ENCODE measurements at regions not wholly inside any gene's neighbourhood (a gene's known extent, or its start where the extent isn't known, plus 50 kb on each side); places are given as distances from the start of the nearest gene placed in this dataset.
"Not testable (repeated sequence)": the region's sequence is repeated elsewhere in the genome, so short reads cannot be mapped to it uniquely, and the experiment has no call there.

- DNase-seq (ENCODE audit: extremely low spot score in 2 of 2); intact Hi-C loops (cut with DNase I); H3K27ac ChIP-seq: not testable (repeated sequence)
These were observed 405.4 kb downstream of the ZNF33B start for GRCh38 chr10:42232955-42233354.

GRCh38 chr10:42230812-42231211 is 407.6 kb downstream of the ZNF33B start:
- H3K27ac ChIP-seq; H3K4me3 ChIP-seq; H3K4me1 ChIP-seq; H3K27me3 ChIP-seq; DNase-seq (ENCODE audit: extremely low spot score in 2 of 2); intact Hi-C loops (cut with DNase I); H3K9me3 ChIP-seq; H3K36me3 ChIP-seq: not testable (repeated sequence)

More at GRCh38 chr10:42232955-42233354, 405.4 kb downstream of the ZNF33B start:
- not testable (repeated sequence) for H3K36me3 ChIP-seq, H3K4me1 ChIP-seq, H3K4me3 ChIP-seq, H3K27me3 ChIP-seq, H3K9me3 ChIP-seq

- H3K36me3 ChIP-seq; DNase-seq (ENCODE audit: extremely low spot score in 2 of 2); H3K27me3 ChIP-seq; H3K9me3 ChIP-seq; H3K27ac ChIP-seq; intact Hi-C loops (cut with DNase I); H3K4me3 ChIP-seq; H3K4me1 ChIP-seq: not testable (repeated sequence)
These were observed 408.3 kb downstream of the ZNF33B start for GRCh38 chr10:42230115-42230514.

GRCh38 chr10:42227859-42228258 is 410.5 kb downstream of the ZNF33B start:
- H3K27me3 ChIP-seq; H3K36me3 ChIP-seq; H3K4me3 ChIP-seq; H3K4me1 ChIP-seq; DNase-seq (ENCODE audit: extremely low spot score in 2 of 2); H3K9me3 ChIP-seq; H3K27ac ChIP-seq; intact Hi-C loops (cut with DNase I): not testable (repeated sequence)

GRCh38 chr10:42193588-42193987 is 444.8 kb downstream of the ZNF33B start:
- DNase-seq (ENCODE audit: extremely low spot score in 2 of 2); H3K9me3 ChIP-seq; H3K36me3 ChIP-seq; intact Hi-C loops (cut with DNase I); H3K27me3 ChIP-seq; H3K27ac ChIP-seq; H3K4me3 ChIP-seq; H3K4me1 ChIP-seq: not testable (repeated sequence)

- intact Hi-C loops (cut with DNase I); DNase-seq (ENCODE audit: extremely low spot score in 2 of 2): not testable (repeated sequence)
These were observed 445.9 kb downstream of the ZNF33B start for GRCh38 chr10:42192450-42192849.

GRCh38 chr10:42187501-42188195 is 450.7 kb downstream of the ZNF33B start:
- H3K4me3 ChIP-seq; H3K36me3 ChIP-seq; intact Hi-C loops (cut with DNase I); H3K27ac ChIP-seq; H3K27me3 ChIP-seq; H3K4me1 ChIP-seq; H3K9me3 ChIP-seq; DNase-seq (ENCODE audit: extremely low spot score in 2 of 2): not testable (repeated sequence)

More at GRCh38 chr10:42192450-42192849, 445.9 kb downstream of the ZNF33B start:
- not testable (repeated sequence) for H3K27me3 ChIP-seq, H3K4me1 ChIP-seq, H3K36me3 ChIP-seq, H3K4me3 ChIP-seq, H3K9me3 ChIP-seq, H3K27ac ChIP-seq
- TF ChIP-seq CTCF (IDR thresholded peaks at IDR 0.05) = peak in 2 of 3 experiments; percentile 23 to 45

- H3K27me3 ChIP-seq; intact Hi-C loops (cut with DNase I); H3K9me3 ChIP-seq; DNase-seq (ENCODE audit: extremely low spot score in 2 of 2); H3K27ac ChIP-seq; H3K4me3 ChIP-seq; H3K4me1 ChIP-seq; H3K36me3 ChIP-seq: not testable (repeated sequence)
- TF ChIP-seq CTCF (IDR thresholded peaks at IDR 0.05) = peak in 1 of 3 experiments; percentile 14
These were observed 460.3 kb downstream of the ZNF33B start for GRCh38 chr10:42177793-42178689.

Data from vagina (tissue), 2 donors.